Activated CD8-positive, alpha-beta memory T cell treated with anti-CD3 and anti-CD28 coated beads for 48 hours (primary cell): ENCODE measurements at regions not wholly inside any gene's neighbourhood (a gene's known extent, or its start where the extent isn't known, plus 50 kb on each side); places are given as distances from the start of the nearest gene placed in this dataset.

Source experiments
- DNase-seq, 3 experiments: peaks; one replicate each; pipeline ENCODE4 v3.0.0-alpha.2; 2020; ENCODE audit warnings: low read depth in 2 of 3, low spot score in 2 of 3

DNA sequence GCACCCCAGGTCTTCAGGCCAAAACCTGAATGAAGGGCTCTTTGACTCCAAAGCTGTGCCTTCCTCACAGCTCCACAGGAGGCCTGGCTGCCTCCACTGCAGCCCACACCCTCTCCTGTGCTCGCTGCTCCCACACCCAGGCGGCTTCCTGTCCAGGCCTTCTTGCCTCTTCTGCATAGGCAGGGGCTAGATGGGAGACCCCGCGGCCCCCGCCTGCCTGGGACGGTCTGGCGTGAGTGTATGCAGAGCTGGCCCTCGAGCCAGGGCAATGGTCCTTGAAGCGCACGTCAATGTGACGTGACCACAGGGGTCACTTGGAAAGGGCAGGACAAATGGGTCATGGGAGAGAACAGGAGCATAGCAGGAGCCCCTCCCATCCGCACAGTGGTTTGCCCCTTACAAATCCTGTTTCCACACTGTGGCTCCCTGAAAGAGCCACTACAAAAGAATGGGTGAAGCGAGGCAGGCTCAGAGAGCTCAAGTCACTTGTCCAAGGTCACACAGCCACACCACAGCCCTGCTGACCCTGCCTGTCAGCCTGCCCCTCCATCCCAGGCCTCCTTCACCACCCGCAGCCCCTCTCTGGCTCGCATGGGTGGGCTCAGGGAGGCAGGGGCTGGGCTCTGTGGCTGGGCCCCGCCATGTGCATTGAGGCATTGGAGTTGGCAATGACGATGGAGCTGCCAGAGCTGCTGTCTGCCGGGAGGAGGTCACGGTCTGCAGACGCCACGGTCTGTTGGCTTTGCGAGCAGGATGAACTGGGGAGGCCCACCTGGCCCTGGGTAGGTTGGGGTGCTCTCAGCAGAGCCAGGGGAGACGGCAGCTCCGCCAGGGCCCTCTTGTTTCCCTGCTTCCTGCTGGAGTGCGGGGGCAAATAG, 71.2 kb upstream of the WNT11 start:
- DNase-seq: no peak

DNA sequence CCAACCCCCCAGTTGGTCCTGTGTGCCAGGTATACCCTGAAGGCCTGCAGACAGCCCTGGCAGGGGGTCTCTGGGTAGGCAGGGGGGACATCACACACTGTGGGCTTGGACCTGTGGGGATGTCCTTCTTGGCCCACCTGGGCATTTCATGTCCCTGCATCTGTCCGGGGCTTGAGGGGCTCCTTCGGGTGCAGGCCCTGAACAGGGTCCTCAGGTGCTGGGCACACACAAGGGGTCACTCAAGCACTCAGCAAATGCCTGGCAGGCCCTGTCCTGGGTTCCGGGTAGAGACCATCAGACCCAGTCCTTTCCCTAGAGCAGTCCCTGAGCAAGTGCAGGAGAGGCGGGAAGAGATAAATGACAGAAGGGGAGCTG, 70.5 kb upstream of the WNT11 start:
- no peak for DNase-seq

GRCh38 chr11:76276046-76276780, 69.9 kb upstream of the WNT11 start:
- DNase-seq: no peak

DNA sequence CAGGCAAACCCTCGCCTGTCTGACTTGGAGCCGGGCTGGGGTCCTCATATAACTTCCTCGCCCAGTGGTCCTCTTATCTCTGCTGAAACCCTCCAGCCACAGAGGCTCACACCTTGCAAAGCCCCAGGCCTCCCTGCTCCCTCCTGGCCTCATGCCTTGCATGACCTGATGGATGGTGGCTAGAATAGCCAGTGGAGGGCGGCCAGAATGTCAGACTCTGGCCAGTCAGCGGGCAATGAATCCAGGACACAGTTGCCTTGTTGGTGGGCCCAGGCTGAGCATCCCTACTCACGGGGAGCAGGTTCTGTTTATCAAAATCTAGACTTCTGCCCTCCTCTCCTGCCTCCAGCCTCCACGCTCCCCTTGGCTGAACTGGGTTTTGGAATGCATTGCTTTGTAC, 69.1 kb upstream of the WNT11 start:
- no peak for DNase-seq

DNA sequence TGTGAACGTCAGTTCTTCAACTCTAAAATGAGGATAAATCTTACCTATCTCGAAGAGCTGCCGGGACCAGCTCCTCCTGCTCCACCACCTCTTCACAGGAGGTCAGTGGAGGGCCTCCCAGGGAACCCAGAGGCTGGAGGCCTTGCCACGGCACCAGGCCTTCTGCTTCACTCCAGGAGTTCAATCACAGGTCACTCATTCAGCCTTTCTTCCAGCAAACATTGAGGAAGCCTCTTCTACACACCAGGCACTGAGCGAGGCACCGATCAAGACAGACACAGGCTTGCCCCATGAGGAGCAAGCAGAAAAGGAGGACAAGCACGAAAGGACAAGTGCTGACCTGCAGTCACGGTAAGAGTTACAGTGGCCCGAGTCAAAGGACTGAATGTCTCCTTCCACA, 64.8 kb upstream of the WNT11 start:
- DNase-seq: no peak

GRCh38 chr11:76270389-76270788, 64.1 kb upstream of the WNT11 start:
- DNase-seq: no peak

DNA sequence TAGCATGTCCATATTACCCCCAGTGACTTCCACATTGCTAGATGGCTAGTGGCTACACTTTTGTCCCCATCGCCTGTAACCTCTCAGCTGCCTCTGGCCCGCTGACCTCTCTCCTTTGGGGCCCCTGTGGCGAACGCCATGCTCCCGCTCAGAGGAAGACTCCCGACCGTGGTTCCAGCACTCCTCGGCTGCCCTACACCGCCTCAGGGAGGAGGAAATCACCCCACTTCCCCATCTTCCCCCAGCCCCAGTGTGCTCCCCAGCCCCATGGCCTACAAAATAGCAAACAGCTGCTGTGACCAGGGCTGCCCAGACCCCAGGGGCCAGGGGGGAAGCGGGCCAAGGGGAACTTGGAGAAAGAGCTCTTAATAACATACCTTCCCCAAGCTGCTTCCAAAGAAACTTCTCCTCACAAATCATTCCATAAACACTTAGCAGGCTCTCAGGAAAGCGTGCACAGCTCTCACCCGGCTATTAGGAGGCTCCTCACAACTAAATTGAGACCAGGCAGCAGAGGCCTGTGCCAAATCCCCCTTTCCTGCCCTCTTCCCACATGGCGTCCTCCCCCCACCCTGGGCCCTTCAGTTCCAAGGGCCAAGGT, 63.5 kb upstream of the WNT11 start:
- DNase-seq: no peak

DNA sequence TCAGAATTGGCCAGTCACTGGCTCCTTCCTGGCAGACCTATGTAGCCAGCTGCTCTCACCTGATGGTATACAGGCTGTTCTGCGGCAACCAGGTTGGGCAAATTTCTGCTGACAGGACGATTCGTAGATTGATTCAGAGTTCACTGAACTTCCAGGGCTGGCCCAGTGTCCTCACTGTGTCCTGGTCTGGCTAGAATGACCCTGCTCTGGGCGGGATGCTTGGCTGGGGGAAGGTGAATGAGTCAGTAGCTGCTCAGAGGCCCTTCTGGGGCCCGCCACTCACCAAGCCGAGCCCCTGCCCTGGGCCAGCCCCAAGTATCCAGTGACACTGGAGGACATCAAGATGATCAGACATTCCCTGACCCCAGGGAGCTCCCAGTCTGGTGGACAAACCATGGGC, 62.9 kb upstream of the WNT11 start:
- no peak for DNase-seq

- no peak for DNase-seq
Measured at GRCh38 chr11:76268498-76268897, 62.2 kb upstream of the WNT11 start.

DNA sequence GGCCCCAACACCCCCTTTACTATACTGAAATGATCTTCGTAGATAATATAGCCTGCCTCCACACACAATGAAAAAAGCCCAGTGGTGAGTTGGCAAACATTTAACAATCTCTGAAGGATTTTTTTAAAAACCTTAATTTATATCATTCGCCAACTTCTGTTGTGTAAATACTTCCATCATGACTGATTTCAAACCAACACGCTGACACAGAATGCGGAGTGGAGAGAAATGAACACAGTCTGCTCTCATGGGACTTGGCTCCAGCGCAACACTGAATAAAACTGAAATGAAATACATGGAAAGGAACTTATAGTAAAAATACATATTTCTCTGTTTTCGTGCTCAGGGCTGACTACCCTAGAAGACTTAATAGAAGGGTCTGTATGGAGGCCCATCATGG, 61.3 kb upstream of the WNT11 start:
- no peak for DNase-seq

- DNase-seq: no peak
Measured at GRCh38 chr11:76266286-76267100, 60.2 kb upstream of the WNT11 start.

DNA sequence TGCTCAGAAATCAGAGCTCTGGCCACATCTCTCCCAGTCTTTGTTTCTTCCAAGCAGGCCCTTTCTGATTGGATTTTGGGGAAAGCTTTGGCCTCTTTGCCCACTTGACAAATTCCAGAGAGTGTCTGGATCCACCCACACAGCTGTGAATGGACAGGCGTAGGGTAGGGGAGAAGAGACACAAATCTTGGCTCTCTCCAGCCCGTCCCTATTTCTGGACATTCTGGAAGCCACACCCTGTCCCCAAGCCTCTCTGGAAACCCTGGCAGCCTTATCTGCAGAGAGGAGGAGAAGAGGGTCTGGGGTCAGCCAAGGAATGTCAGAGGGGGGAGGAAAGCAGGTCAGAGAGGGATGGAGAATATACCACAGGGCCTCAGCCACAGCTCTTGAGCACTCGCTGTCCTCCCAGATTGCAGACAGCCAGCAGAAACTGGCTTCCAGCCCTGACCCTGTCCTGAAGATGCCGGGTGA, 59.5 kb upstream of the WNT11 start:
- no peak for DNase-seq

DNA sequence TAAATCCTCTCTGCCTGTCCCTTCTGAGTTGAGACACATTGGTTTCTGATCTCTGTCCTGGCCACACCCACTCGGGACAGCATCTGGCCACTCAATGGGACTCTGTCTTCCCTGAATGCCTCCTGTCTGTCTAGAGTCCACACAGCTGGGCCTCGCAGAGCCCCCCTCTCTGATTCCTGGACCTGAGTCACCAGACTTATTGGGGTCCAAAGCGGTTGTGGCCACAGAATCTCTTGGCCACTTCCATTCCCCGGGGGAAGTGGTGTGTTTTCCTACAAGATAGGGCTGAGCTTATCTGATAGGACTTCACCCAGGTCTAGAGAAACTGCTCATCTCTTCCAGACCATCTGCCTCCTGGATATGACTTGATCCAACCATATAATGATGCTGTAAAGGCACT, 57.4 kb upstream of the WNT11 start:
- DNase-seq: no peak

DNA sequence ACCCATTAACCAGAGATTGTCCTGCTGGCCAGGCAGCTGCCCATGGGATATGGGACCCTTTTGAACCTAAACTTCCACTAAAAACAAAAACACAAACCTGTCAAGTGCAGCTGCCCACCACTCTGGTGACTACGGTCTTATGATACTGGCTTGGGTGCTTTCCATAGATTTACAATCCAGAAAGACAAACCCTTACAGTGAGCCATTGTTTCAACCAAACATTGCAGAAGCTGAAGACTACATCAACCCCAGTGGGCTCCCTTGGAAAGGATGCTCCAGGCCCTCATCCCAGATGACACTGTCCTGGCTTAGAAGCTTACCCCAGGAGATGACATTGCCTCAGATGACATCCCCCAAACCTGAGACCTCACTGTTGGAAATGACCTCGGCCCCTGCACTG, 56.9 kb upstream of the WNT11 start:
- no peak for DNase-seq

GRCh38 chr11:76260296-76260925, 54.1 kb upstream of the WNT11 start:
- DNase-seq: no peak

GRCh38 chr11:76259299-76259908, 53.1 kb upstream of the WNT11 start:
- DNase-seq: no peak

GRCh38 chr11:76257074-76257719, 50.9 kb upstream of the WNT11 start:
- no peak for DNase-seq

GRCh38 chr11:76256448-76256847, 50.1 kb upstream of the WNT11 start:
- no peak for DNase-seq
